CD4-positive, alpha-beta memory T cell (primary cell): ENCODE measurements at regions not wholly inside any gene's neighbourhood (a gene's known extent, or its start where the extent isn't known, plus 50 kb on each side); places are given as distances from the start of the nearest gene placed in this dataset.
"Not testable (repeated sequence)": the region's sequence is repeated elsewhere in the genome, so short reads cannot be mapped to it uniquely, and the experiment has no call there.

Source experiments
- CTCF ChIA-PET: fragments of 350-600 bp; sonication (Branson Sonifier 250); formaldehyde crosslinking; loops from one replicate; lab custom pipeline; 2021; ENCODE audit warnings: inconsistent platforms; ENCODE audit not compliant: partially characterized antibody; lab: Charles Lee
- POLR2A ChIA-PET: fragments of 350-600 bp; sonication (Branson Sonifier 250); formaldehyde crosslinking; loops from one replicate; lab custom pipeline; 2021; ENCODE audit not compliant: partially characterized antibody; lab: Charles Lee
- DNase-seq, 5 donors: peaks; one replicate each; pipeline versions ENCODE4 v3.0.0 to v3.0.0-alpha.2; 2020 to 2022; ENCODE audit warnings: mixed read lengths in 1 of 5
- H3K27ac ChIP-seq: one replicate; pipeline ENCODE4 v1.7.0; 2013; ENCODE audit warnings: low read depth, low read length
- H3K27me3 ChIP-seq: 2 replicates; pipeline ENCODE4 v1.7.0; 2013; ENCODE audit warnings: mild to moderate bottlenecking, low read length, moderate library complexity; ENCODE audit not compliant: insufficient read depth
- H3K36me3 ChIP-seq: 2 replicates; pipeline ENCODE4 v1.7.0; 2013; ENCODE audit warnings: mild to moderate bottlenecking, low read length, moderate library complexity; ENCODE audit not compliant: insufficient read depth
- H3K4me1 ChIP-seq: 2 replicates; pipeline ENCODE4 v1.7.0; 2013; ENCODE audit warnings: mild to moderate bottlenecking, low read length, moderate library complexity; ENCODE audit not compliant: insufficient read depth
- H3K4me3 ChIP-seq, 2 donors: one replicate each; pipeline ENCODE4 v1.7.0; 2013; ENCODE audit warnings: low read length in 2 of 2, mild to moderate bottlenecking in 1 of 2
- H3K9me3 ChIP-seq, 2 donors: one replicate each; pipeline ENCODE4 v1.7.0; 2013; ENCODE audit warnings: low read length in 2 of 2, control low read depth in 1 of 2; ENCODE audit not compliant: control insufficient read depth in 1 of 2
- H3K27ac Mint-ChIP-seq, 7 donors: one replicate each; pipeline ENCODE4 v1.8.0; 2020 to 2021; ENCODE audit warnings: mixed read lengths in 7 of 7, mild to moderate bottlenecking in 6 of 7, inconsistent platforms in 3 of 7, moderate library complexity in 3 of 7
- H3K27me3 Mint-ChIP-seq, 2 donors: one replicate each; pipeline ENCODE4 v1.8.0; 2020 to 2021; ENCODE audit warnings: mixed read lengths in 2 of 2
- H3K36me3 Mint-ChIP-seq, 2 donors: one replicate each; pipeline ENCODE4 v1.8.0; 2020 to 2021; ENCODE audit warnings: mixed read lengths in 2 of 2, inconsistent platforms in 1 of 2, mild to moderate bottlenecking in 1 of 2
- H3K4me1 Mint-ChIP-seq, 4 donors: one replicate each; pipeline ENCODE4 v1.8.0; 2020 to 2021; ENCODE audit warnings: mixed read lengths in 4 of 4, mild to moderate bottlenecking in 1 of 4
- H3K4me3 Mint-ChIP-seq, 8 donors: one replicate each; pipeline ENCODE4 v1.8.0; 2020 to 2021; ENCODE audit warnings: mixed read lengths in 8 of 8, mild to moderate bottlenecking in 7 of 8, moderate library complexity in 6 of 8, inconsistent platforms in 3 of 8
- H3K9me3 Mint-ChIP-seq, 8 donors: one replicate each; pipeline ENCODE4 v1.8.0; 2020 to 2021; ENCODE audit warnings: mixed read lengths in 8 of 8, mild to moderate bottlenecking in 5 of 8, inconsistent platforms in 3 of 8, moderate library complexity in 1 of 8
- intact Hi-C: fragments of 100-400 bp; cut with micrococcal nuclease; formaldehyde crosslinking; loops from one replicate; pipeline ENCODE4 v1.15.1; 2023

DNA sequence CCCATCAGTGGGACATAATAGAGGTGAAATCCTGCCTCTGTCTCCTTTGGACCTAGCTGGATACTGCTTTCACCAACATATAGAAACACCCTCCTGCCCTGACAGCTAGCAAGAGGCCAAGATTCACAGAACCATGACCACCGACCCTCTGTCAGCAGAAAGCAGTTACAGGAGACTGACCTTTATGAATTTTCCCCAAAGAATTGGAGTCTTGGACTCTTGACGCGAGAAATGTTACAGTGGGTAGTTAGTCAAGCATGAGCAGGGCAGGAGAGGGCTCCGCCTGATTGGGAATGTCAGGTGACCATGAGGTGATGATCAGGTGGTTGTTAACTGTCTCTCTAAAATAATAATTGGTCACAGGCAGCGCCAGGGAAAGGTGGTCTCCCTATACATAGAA is 1002.3 kb downstream of the TDRD15 start:
- H3K4me1 Mint-ChIP-seq: no peaks in the 10 kb centered on the region
- no peaks in the 10 kb centered on the region for H3K36me3 Mint-ChIP-seq
- H3K4me3 ChIP-seq: no peak overlapping the region
- intact Hi-C loops: no loop called here
- no peak overlapping the region for H3K27ac ChIP-seq
- no peaks in the 10 kb centered on the region for H3K27me3 ChIP-seq
- no peak overlapping the region for H3K27ac Mint-ChIP-seq
- H3K4me3 Mint-ChIP-seq: no peak overlapping the region
- H3K9me3 ChIP-seq: no peaks in the 10 kb centered on the region
- H3K36me3 ChIP-seq: no peaks in the 10 kb centered on the region
- no peaks in the 10 kb centered on the region for H3K4me1 ChIP-seq
- CTCF ChIA-PET: no interaction called here
- DNase-seq: no peak
- POLR2A ChIA-PET: no interaction called here
- H3K27me3 Mint-ChIP-seq: no peaks in the 10 kb centered on the region
- H3K9me3 Mint-ChIP-seq: peaks cover 0 to 26% (median 14%) of the 10 kb centered on the region in 8 donors

DNA sequence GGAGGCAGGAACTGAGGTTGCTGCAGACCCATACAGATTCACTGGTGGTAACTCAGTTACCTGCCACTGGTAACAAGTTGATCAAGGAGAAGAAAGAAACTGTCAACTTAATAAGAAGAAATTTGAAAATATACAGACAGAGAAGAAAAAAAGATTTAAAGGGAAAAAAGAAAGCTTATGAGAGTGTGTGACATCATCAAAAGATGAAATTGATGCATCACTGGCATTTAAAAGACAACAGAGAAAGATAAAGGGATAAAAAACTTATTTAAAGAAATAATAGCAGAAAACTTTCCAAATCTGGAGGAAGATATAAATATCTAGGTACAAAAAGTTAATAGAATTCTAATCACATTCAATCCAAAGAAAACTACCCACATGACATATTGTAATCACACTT is 1003.2 kb downstream of the TDRD15 start:
- ChIA-PET POLR2A (no interaction called here), CTCF (no interaction called here)
- intact Hi-C loops: no loop called here
- H3K9me3 Mint-ChIP-seq: peaks cover 0 to 23% (median 14%) of the 10 kb centered on the region in 8 donors
- no peaks in the 10 kb centered on the region for H3K27me3 Mint-ChIP-seq
- H3K4me1 ChIP-seq: no peaks in the 10 kb centered on the region
- no peaks in the 10 kb centered on the region for H3K36me3 Mint-ChIP-seq
- no peak overlapping the region for H3K4me3 ChIP-seq
- no peak overlapping the region for H3K27ac ChIP-seq
- no peak for DNase-seq
- no peaks in the 10 kb centered on the region for H3K36me3 ChIP-seq
- no peak overlapping the region for H3K27ac Mint-ChIP-seq
- H3K9me3 ChIP-seq: no peaks in the 10 kb centered on the region
- no peaks in the 10 kb centered on the region for H3K4me1 Mint-ChIP-seq
- H3K27me3 ChIP-seq: no peaks in the 10 kb centered on the region
- H3K4me3 Mint-ChIP-seq: no peak overlapping the region

DNA sequence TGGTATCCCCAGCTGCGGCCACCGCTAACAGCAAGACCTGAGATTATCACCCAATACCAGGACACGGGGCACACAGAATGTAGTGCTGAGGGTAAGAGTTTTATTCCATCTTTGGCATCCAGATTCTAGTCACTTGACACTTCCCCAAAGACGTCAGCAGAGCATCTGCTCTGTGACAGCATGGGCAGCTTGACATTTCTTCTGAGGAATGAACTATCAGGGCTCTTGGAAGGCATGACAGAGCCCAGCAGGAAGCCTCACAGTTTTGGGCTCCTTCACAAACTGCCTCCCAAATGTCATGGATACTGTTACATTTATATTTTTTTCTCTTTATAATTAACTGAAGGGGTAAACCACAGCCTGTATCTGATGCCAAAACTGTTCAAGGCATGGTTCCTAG is 1010.7 kb downstream of the TDRD15 start:
- Histone ChIP-seq H3K27me3 (no peaks in the 10 kb centered on the region), H3K36me3 (no peaks in the 10 kb centered on the region), H3K4me3 (no peak overlapping the region), H3K27ac (no peak overlapping the region), H3K9me3 (no peaks in the 10 kb centered on the region), H3K4me1 (no peaks in the 10 kb centered on the region)
- no peak overlapping the region for H3K27ac Mint-ChIP-seq
- H3K27me3 Mint-ChIP-seq: no peaks in the 10 kb centered on the region
- intact Hi-C loops: no loop called here
- H3K36me3 Mint-ChIP-seq: no peaks in the 10 kb centered on the region
- no peaks in the 10 kb centered on the region for H3K4me1 Mint-ChIP-seq
- H3K9me3 Mint-ChIP-seq: peaks cover 0 to 27% (median 4%) of the 10 kb centered on the region in 8 donors
- no peak for DNase-seq
- ChIA-PET CTCF (no interaction called here), POLR2A (no interaction called here)
- no peak overlapping the region for H3K4me3 Mint-ChIP-seq

DNA sequence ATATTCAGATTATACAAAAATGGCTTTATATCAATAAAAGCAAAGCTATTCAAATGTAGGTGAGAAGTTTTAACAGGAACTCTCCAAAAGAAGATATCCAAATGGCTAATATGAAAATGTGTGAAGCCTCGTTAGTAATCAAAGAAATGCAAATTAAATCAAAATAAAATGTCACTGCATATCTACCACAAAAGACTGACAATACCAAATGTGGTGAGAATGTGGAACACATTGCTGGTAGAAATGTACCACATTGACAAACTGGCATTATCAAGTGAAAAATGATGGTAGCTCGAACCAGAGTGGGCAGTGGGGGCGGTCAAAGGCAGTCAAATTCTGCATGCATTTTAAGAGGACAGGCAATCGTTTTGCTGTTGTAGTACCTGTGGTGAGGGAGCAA is 1012.7 kb downstream of the TDRD15 start:
- Histone ChIP-seq H3K4me1 (no peaks in the 10 kb centered on the region), H3K9me3 (no peaks in the 10 kb centered on the region), H3K27ac (no peak overlapping the region), H3K27me3 (no peaks in the 10 kb centered on the region), H3K36me3 (no peaks in the 10 kb centered on the region), H3K4me3 (no peak overlapping the region)
- Mint-ChIP-seq H3K27ac (no peak overlapping the region), H3K4me1 (no peaks in the 10 kb centered on the region), H3K4me3 (no peak overlapping the region), H3K27me3 (no peaks in the 10 kb centered on the region), H3K36me3 (no peaks in the 10 kb centered on the region), H3K9me3 (peaks cover 2 to 36% (median 8%) of the 10 kb centered on the region in 8 donors)
- no peak for DNase-seq
- CTCF ChIA-PET: no interaction called here
- intact Hi-C loops: no loop called here
- POLR2A ChIA-PET: no interaction called here

DNA sequence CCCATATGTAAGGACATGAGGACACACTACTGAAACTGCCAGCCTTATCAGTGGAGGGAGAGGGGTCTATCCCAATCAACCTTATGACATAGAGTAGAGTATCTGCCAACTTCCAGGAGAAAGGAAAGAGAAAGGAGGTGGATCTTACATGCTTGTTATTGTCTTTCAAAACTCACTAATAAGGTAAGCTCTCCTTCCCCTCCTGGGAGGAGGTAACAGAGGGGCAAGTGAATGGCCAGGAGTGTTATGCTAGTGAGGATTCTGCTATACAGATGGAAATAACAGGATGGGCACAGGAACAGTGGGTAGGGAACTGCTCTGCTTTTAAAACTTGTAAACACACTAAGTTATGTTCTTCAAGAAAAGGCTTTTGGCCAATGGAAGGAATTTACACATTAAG is 1020.1 kb downstream of the TDRD15 start:
- Histone ChIP-seq H3K4me1 (no peaks in the 10 kb centered on the region), H3K36me3 (no peaks in the 10 kb centered on the region), H3K27ac (no peak overlapping the region), H3K4me3 (no peak overlapping the region), H3K9me3 (no peaks in the 10 kb centered on the region), H3K27me3 (no peaks in the 10 kb centered on the region)
- Mint-ChIP-seq H3K27ac (no peak overlapping the region), H3K36me3 (no peaks in the 10 kb centered on the region), H3K4me1 (no peaks in the 10 kb centered on the region), H3K27me3 (no peaks in the 10 kb centered on the region), H3K9me3 (peaks cover 6 to 31% (median 14%) of the 10 kb centered on the region in 8 donors), H3K4me3 (no peak overlapping the region)
- DNase-seq: no peak
- ChIA-PET POLR2A (no interaction called here), CTCF (no interaction called here)
- intact Hi-C loops: no loop called here

DNA sequence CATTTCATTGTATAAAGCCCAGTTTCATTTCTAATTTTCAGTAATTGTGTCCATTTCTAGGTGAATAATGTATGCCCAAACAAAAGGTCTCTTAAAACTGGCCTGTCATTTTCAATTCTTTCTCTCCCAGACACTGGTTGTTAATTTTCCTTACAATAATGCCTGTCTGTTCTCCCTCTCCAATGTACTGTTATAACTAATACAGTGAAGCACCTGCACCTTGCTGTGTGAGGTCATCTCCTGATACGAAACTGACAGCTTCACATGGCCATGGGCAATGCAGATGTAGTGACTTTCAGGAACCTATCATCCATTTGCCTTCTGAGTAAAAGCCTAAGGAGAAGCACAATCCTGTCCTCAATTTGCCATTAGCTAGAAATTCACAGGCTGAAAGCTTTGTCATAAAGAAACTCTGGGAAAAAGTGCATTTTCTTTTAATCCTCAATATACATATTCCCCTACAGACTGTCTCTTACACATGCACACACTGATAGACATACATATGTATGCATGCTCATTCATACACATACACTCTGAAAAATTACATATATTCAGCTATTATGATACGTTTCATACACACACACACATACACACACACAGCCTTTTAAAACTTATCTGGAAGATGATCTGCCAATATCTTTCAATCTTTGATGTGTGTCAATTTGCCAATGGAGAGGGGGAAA is 1030.3 kb downstream of the TDRD15 start:
- Histone ChIP-seq H3K4me3 (no peak overlapping the region), H3K27me3 (no peaks in the 10 kb centered on the region), H3K36me3 (no peaks in the 10 kb centered on the region), H3K27ac (no peak overlapping the region), H3K4me1 (no peaks in the 10 kb centered on the region), H3K9me3 (no peaks in the 10 kb centered on the region)
- no peak overlapping the region for H3K27ac Mint-ChIP-seq
- no peak for DNase-seq
- H3K36me3 Mint-ChIP-seq: no peaks in the 10 kb centered on the region
- H3K4me1 Mint-ChIP-seq: no peaks in the 10 kb centered on the region
- POLR2A ChIA-PET: no interaction called here
- H3K9me3 Mint-ChIP-seq: peaks cover 0 to 43% (median 35%) of the 10 kb centered on the region in 8 donors
- intact Hi-C loops: no loop called here
- CTCF ChIA-PET: no interaction called here
- no peaks in the 10 kb centered on the region for H3K27me3 Mint-ChIP-seq
- H3K4me3 Mint-ChIP-seq: no peak overlapping the region

DNA sequence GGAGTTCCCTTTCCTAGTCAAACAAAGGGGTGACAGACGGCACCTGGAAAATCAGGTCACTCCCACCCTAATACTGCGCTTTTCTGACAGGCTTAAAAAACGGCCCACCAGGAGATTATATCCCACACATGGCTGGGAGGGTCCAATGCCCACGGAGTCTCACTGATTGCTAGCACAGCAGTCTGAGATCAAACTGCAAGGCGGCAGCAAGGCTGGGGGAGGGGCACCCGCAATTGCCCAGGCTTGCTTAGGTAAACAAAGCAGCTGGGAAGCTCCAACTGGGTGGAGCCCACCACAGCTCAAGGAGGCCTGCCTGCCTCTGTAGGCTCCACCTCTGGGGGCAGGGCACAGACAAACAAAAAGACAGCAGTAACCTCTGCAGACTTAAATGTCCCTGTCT is 1032.9 kb downstream of the TDRD15 start:
- DNase-seq, H3K4me3 ChIP-seq, H3K9me3 ChIP-seq, H3K36me3 ChIP-seq, CTCF ChIA-PET, H3K4me1 Mint-ChIP-seq, POLR2A ChIA-PET, intact Hi-C loops, H3K4me3 Mint-ChIP-seq, H3K27me3 ChIP-seq, H3K4me1 ChIP-seq, H3K27ac Mint-ChIP-seq, H3K27ac ChIP-seq, H3K27me3 Mint-ChIP-seq, H3K36me3 Mint-ChIP-seq: not testable (repeated sequence)
- peaks cover 0 to 40% (median 22%) of the 10 kb centered on the region in 8 donors for H3K9me3 Mint-ChIP-seq

DNA sequence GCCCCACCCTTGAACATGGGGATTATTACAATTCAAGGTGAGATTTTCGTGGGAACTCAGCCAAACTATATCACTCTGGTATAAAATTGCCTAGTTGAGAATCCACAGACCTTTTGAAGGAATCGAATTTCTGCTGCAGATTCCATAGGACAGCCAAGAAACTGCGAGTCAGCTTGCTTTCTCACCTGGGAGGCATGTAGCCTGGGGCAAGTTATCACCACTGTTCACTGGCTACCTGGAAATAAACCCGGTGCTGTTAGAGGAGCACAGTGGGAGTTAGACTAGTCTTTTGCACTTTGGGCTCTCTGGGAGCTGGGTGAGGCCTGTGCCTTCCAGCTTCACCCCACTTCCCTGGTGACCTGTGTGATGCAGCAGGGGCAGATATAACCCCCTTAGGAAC is 1043.5 kb downstream of the TDRD15 start:
- POLR2A ChIA-PET: no interaction called here

More for the DNA sequence above, 1043.5 kb downstream of the TDRD15 start:
- Histone ChIP-seq H3K27me3 (no peaks in the 10 kb centered on the region), H3K4me3 (no peak overlapping the region), H3K36me3 (no peaks in the 10 kb centered on the region), H3K4me1 (no peaks in the 10 kb centered on the region), H3K9me3 (no peaks in the 10 kb centered on the region), H3K27ac (no peak overlapping the region)
- Mint-ChIP-seq H3K27ac (no peak overlapping the region), H3K9me3 (peaks cover 1 to 46% (median 24%) of the 10 kb centered on the region in 8 donors), H3K4me1 (no peaks in the 10 kb centered on the region), H3K4me3 (no peak overlapping the region), H3K36me3 (no peaks in the 10 kb centered on the region), H3K27me3 (no peaks in the 10 kb centered on the region)
- intact Hi-C loops: no loop called here
- no peak for DNase-seq
- CTCF ChIA-PET: no interaction called here
